NCI-H2196 (cell line): ENCODE measurements at regions not wholly inside any gene's neighbourhood (a gene's known extent, or its start where the extent isn't known, plus 50 kb on each side); places are given as distances from the start of the nearest gene placed in this dataset.

Source experiments
- DNase-seq: peaks from one replicate; lab custom pipeline; 2025; ENCODE audit not compliant: unreplicated experiment; lab: John Stamatoyannopoulos, UW

DNA sequence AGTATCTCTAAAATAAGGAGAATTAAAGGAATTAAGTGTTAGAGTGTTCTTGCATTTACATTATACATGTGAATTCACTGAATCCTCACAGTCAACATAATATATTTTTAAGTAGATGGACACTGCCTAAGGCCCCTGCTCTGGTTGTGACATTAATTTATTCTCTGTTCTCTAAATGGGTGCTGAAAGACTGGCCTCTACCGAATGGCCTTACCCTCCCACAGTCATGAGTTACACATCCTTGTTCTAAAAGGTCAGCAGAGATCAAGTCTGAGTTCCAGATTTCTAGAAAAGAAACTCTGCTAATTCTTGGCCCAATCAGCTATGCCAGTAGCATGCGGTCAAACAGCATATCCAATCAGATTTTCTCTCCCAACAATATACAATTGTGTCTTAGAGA lies 193.2 kb downstream of the TM2D1 start:
- DNase-seq, result no peak

GRCh38 chr1:61523893-61524605 lies 200.9 kb downstream of the TM2D1 start:
- DNase-seq, result no peak

DNA sequence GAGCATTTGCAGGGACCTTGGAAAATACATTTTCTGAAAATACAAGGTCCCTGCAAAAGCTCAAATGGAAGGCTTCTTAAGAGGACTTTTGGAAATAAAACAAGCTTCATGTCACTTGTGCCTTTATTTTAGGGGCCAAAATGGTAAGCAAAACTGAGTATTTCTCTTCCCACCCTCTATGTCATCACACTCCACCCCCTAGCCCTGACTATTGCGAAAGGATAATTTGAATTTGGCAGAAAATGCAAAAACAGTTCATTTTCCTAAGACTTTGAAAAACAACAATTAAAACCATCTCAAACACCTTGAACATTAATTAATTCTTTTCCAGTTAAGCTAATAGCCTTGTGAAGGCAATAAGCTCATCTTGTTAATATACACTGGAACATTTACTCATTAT lies 201.7 kb downstream of the TM2D1 start:
- DNase-seq, result no peak

GRCh38 chr1:61520401-61520800 lies 204.5 kb downstream of the TM2D1 start:
- DNase-seq, result no peak

- no peak for DNase-seq
Measured at GRCh38 chr1:61519631-61520030, 205.3 kb downstream of the TM2D1 start.

DNA sequence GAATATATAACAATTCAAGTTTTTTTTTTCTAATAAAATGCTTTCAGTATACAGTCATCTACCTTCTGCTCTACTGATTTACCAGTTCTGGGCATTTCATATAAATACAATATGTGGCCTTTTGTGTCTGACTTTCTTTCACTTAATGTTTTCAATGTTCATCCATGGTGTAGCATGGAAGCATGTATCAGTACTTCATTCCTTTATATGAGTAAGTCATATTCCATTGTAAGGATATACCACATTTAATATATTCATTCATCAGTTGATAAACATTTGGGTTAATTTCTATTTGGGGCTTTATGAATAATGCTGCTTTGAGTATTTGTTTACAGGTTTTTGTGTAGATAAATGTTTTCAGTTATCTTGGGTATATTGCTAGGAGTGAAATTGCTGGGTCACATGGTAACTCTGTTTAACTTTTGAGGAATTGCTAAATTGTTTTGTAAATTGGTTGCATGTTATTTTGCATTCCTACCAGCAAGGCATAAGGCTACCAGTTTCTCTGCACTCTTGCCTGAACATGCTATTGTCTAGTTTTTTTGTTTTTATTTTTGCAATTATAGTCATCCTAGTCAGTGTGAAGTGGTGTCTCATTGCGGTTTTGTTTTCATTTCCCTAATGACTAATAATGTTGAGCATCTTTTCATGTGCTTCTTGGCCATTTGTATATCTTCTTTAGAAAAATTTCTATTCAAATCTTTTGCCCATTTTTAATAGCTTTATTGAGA lies 206.1 kb downstream of the TM2D1 start:
- DNase-seq, result no peak

GRCh38 chr1:61517345-61517744 lies 207.6 kb downstream of the TM2D1 start:
- DNase-seq, result no peak

DNA sequence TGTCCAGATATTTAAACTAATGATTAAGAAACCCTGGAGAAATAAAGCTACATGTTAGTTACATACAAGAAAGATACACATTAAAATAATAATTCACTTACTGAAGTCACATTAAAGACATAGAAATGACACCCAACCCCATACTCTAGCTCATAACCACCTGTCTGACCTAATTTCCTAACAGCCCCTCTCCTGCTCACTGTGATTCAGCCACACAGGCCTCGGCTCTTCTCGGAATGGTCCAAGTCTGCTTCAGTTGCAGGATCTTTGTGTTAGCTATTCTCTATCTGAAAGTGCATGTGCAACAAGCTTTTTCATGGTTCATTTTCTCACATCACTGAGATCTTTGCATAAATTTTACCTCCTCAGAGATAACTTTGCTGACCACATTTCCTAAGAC lies 209.8 kb downstream of the TM2D1 start:
- no peak for DNase-seq
